ENCODE measurements at regions not wholly inside any gene's neighbourhood (a gene's known extent, or its start where the extent isn't known, plus 50 kb on each side); places are given as distances from the start of the nearest gene placed in this dataset.

- H3K4me3 ChIP-seq (ENCODE audit: low read depth, low read length): peak overlapping the region; percentile 80
- no peak for TF ChIP-seq CTCF (IDR thresholded peaks at IDR 0.05; ENCODE audit: insufficient read depth, low read depth, low read length, missing control alignments)
- DNase-seq (ENCODE audit: low read depth): peak; percentile 96
Measured at GRCh38 chr9:6703898-6704639, 53.7 kb upstream of the KDM4C start.

- no peak for DNase-seq (ENCODE audit: low read depth)
- no peak for TF ChIP-seq CTCF (IDR thresholded peaks at IDR 0.05; ENCODE audit: insufficient read depth, low read depth, low read length, missing control alignments)
- peak overlapping the region; percentile 80 for H3K4me3 ChIP-seq (ENCODE audit: low read depth, low read length)
Measured at GRCh38 chr9:6702707-6703106, 55.1 kb upstream of the KDM4C start.

- no peak overlapping the region for H3K4me3 ChIP-seq (ENCODE audit: low read depth, low read length)
- no peak for DNase-seq (ENCODE audit: low read depth)
- TF ChIP-seq CTCF (IDR thresholded peaks at IDR 0.05; ENCODE audit: insufficient read depth, low read depth, low read length, missing control alignments): no peak
Measured at GRCh38 chr9:6696178-6696577, 50.6 kb upstream of the GLDC start.

GRCh38 chr9:6695121-6695814, 49.7 kb upstream of the GLDC start:
- TF ChIP-seq CTCF (IDR thresholded peaks at IDR 0.05; ENCODE audit: insufficient read depth, low read depth, low read length, missing control alignments): no peak
- DNase-seq (ENCODE audit: low read depth): no peak
- H3K4me3 ChIP-seq (ENCODE audit: low read depth, low read length): no peak overlapping the region
